Naive thymus-derived CD4-positive, alpha-beta T cell (primary cell): ENCODE measurements at regions not wholly inside any gene's neighbourhood (a gene's known extent, or its start where the extent isn't known, plus 50 kb on each side); places are given as distances from the start of the nearest gene placed in this dataset.

ENCODE experiments used
- ATAC-seq: fragments of 150-1000 bp; cut with Tn5 transposase; 2 replicates; pipeline ENCODE4 v1.10.0; 2021; ENCODE audit warnings: mild to moderate bottlenecking, moderate library complexity
- CTCF ChIA-PET: fragments of 350-600 bp; sonication (Branson Sonifier 250); formaldehyde crosslinking; loops from one replicate; lab custom pipeline; 2021; ENCODE audit warnings: antibody characterized with exemption; lab: Charles Lee
- POLR2A ChIA-PET: fragments of 350-600 bp; sonication (Branson Sonifier 250); formaldehyde crosslinking; loops from one replicate; lab custom pipeline; 2021; ENCODE audit warnings: antibody characterized with exemption, inconsistent platforms; lab: Charles Lee
- DNase-seq, 9 donors: peaks; one replicate each; pipeline versions ENCODE4 v3.0.0 to v3.0.0-alpha.2; 2020 to 2022; ENCODE audit warnings: mixed read lengths in 1 of 9
- H3K27ac ChIP-seq: one replicate; pipeline ENCODE4 v1.7.0; 2013; ENCODE audit warnings: mild to moderate bottlenecking, low read depth, low read length, moderate library complexity
- H3K27me3 ChIP-seq, 2 donors: one replicate each; pipeline ENCODE4 v1.7.0; 2013; ENCODE audit warnings: low read length in 2 of 2, mild to moderate bottlenecking in 2 of 2, moderate library complexity in 2 of 2; ENCODE audit not compliant: control insufficient read depth in 2 of 2, insufficient read depth in 2 of 2
- H3K36me3 ChIP-seq, 3 experiments: 1 replicate in 2 of 3; 2 replicates in 1 of 3; pipeline ENCODE4 v1.7.0; 2013; ENCODE audit warnings: low read length in 3 of 3, mild to moderate bottlenecking in 3 of 3, moderate library complexity in 1 of 3; ENCODE audit not compliant: insufficient read depth in 3 of 3, control insufficient read depth in 2 of 3
- H3K4me1 ChIP-seq, 2 donors: one replicate each; pipeline ENCODE4 v1.7.0; 2013; ENCODE audit warnings: low read length in 2 of 2, mild to moderate bottlenecking in 2 of 2, moderate library complexity in 1 of 2; ENCODE audit not compliant: control insufficient read depth in 2 of 2, insufficient read depth in 2 of 2
- H3K4me3 ChIP-seq: 2 replicates; pipeline ENCODE4 v1.7.0; 2013; ENCODE audit warnings: mild to moderate bottlenecking, low read length
- H3K9me3 ChIP-seq, 3 experiments: 1 replicate in 2 of 3; 2 replicates in 1 of 3; pipeline ENCODE4 v1.7.0; 2013; ENCODE audit warnings: low read length in 3 of 3; ENCODE audit not compliant: control insufficient read depth in 2 of 3
- H3K27ac Mint-ChIP-seq, 9 donors: one replicate each; pipeline ENCODE4 v1.8.0; 2020 to 2022; ENCODE audit warnings: mixed read lengths in 9 of 9, mild to moderate bottlenecking in 8 of 9, moderate library complexity in 5 of 9, inconsistent platforms in 2 of 9
- H3K27me3 Mint-ChIP-seq, 5 donors: one replicate each; pipeline ENCODE4 v1.8.0; 2021 to 2022; ENCODE audit warnings: mixed read lengths in 5 of 5, mild to moderate bottlenecking in 1 of 5
- H3K36me3 Mint-ChIP-seq, 5 donors: one replicate each; pipeline ENCODE4 v1.8.0; 2020 to 2022; ENCODE audit warnings: mixed read lengths in 5 of 5, mild to moderate bottlenecking in 3 of 5, inconsistent platforms in 1 of 5
- H3K4me1 Mint-ChIP-seq, 7 donors: one replicate each; pipeline ENCODE4 v1.8.0; 2020 to 2022; ENCODE audit warnings: mixed read lengths in 7 of 7, mild to moderate bottlenecking in 3 of 7, inconsistent platforms in 1 of 7
- H3K4me3 Mint-ChIP-seq, 10 donors: one replicate each; pipeline ENCODE4 v1.8.0; 2020 to 2022; ENCODE audit warnings: mild to moderate bottlenecking in 10 of 10, mixed read lengths in 10 of 10, moderate library complexity in 6 of 10, inconsistent platforms in 2 of 10
- H3K9me3 Mint-ChIP-seq, 11 donors: one replicate each; pipeline ENCODE4 v1.8.0; 2020 to 2022; ENCODE audit warnings: mixed read lengths in 11 of 11, mild to moderate bottlenecking in 4 of 11, inconsistent platforms in 1 of 11, moderate library complexity in 1 of 11
- intact Hi-C, 2 donors: fragments of 100-400 bp; cut with micrococcal nuclease; formaldehyde crosslinking; loops; one replicate each; pipeline ENCODE4 v1.15.1; 2023

DNA sequence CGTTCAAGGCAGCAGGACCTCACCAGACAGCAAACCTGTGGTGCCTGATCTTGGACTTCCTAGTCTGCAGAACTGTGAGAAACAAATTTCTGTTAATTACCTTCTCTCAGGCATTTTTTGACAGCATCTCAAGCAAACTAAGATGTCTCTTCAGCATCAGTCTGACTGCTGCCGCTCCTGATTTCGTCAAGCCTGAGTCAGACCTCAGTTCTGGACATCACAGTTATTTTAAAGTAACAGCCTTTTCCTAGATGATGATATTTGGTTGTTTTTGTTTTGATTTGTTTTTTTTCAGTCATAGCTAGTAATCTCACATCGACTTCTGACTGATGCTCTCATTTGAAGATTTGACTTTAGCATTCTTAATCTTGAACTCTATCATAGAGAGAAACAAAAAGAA, 71.9 kb downstream of the BLID start:
- H3K36me3 ChIP-seq = no peaks in the 10 kb centered on the region

GRCh38 chr11:122042981-122043380, 73.0 kb downstream of the BLID start:
- no peak for ATAC-seq
- Histone ChIP-seq H3K9me3 (no peaks in the 10 kb centered on the region), H3K4me1 (no peaks in the 10 kb centered on the region), H3K4me3 (no peak overlapping the region), H3K27ac (no peak overlapping the region), H3K36me3 (no peaks in the 10 kb centered on the region), H3K27me3 (no peaks in the 10 kb centered on the region)
- intact Hi-C loops = no loop called here
- ChIA-PET POLR2A (no interaction called here), CTCF (no interaction called here)
- H3K27me3 Mint-ChIP-seq = peaks cover 0 to 19% (median 11%) of the 10 kb centered on the region in 5 donors
- H3K4me3 Mint-ChIP-seq = no peak overlapping the region
- no peak for DNase-seq
- no peak overlapping the region for H3K27ac Mint-ChIP-seq
- no peaks in the 10 kb centered on the region for H3K4me1 Mint-ChIP-seq
- peaks cover 0 to 6% (median 0%) of the 10 kb centered on the region in 11 donors for H3K9me3 Mint-ChIP-seq
- H3K36me3 Mint-ChIP-seq = no peaks in the 10 kb centered on the region

More for the DNA sequence above, 71.9 kb downstream of the BLID start:
- no peak for ATAC-seq
- H3K27me3 ChIP-seq = no peaks in the 10 kb centered on the region
- ChIA-PET POLR2A (no interaction called here), CTCF (no interaction called here)
- Mint-ChIP-seq H3K27ac (no peak overlapping the region), H3K36me3 (no peaks in the 10 kb centered on the region), H3K27me3 (peaks cover 0 to 15% (median 10%) of the 10 kb centered on the region in 5 donors), H3K4me1 (no peaks in the 10 kb centered on the region), H3K9me3 (peaks cover 0 to 6% (median 0%) of the 10 kb centered on the region in 11 donors), H3K4me3 (no peak overlapping the region)
- no peaks in the 10 kb centered on the region for H3K9me3 ChIP-seq
- no peaks in the 10 kb centered on the region for H3K4me1 ChIP-seq
- no peak for DNase-seq
- intact Hi-C loops = no loop called here
- no peak overlapping the region for H3K27ac ChIP-seq
- no peak overlapping the region for H3K4me3 ChIP-seq

- no peak for ATAC-seq
- no peak overlapping the region for H3K27ac ChIP-seq
- H3K36me3 Mint-ChIP-seq = no peaks in the 10 kb centered on the region
- intact Hi-C loops = no loop called here
- H3K4me1 ChIP-seq = no peaks in the 10 kb centered on the region
- CTCF ChIA-PET = no interaction called here
- H3K9me3 Mint-ChIP-seq = peaks cover 0 to 2% (median 0%) of the 10 kb centered on the region in 11 donors
- H3K27me3 ChIP-seq = no peaks in the 10 kb centered on the region
- POLR2A ChIA-PET = no interaction called here
- no peak for DNase-seq
- no peaks in the 10 kb centered on the region for H3K36me3 ChIP-seq
- H3K9me3 ChIP-seq = no peaks in the 10 kb centered on the region
- no peak overlapping the region for H3K4me3 Mint-ChIP-seq
- peaks cover 0 to 24% (median 18%) of the 10 kb centered on the region in 5 donors for H3K27me3 Mint-ChIP-seq
- H3K4me1 Mint-ChIP-seq = no peaks in the 10 kb centered on the region
- H3K27ac Mint-ChIP-seq = no peak overlapping the region
- no peak overlapping the region for H3K4me3 ChIP-seq
These were observed 75.6 kb downstream of the BLID start for GRCh38 chr11:122040464-122040863.

DNA sequence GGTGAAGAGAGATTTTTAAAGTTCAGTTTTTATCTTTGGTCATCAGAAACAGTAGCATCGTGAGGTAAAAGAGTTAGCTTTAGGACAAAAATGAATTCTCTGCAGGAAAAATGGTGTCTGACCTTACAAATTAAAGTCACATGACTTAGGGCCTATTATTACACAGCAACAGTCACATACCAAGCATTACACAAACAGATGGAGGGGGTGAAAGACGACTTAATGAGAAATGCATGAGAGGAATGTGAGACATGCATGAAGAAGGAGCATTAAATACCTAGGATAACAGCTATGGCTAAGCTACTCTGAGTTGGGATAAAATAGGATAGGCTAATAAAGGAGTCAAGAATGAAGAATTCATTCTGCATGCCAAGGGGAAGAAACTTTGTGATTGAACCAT, 77.5 kb downstream of the BLID start:
- intact Hi-C loops = no loop called here
- H3K27ac Mint-ChIP-seq = no peak overlapping the region
- no peak overlapping the region for H3K4me3 Mint-ChIP-seq
- Histone ChIP-seq H3K36me3 (no peaks in the 10 kb centered on the region), H3K27ac (no peak overlapping the region), H3K4me3 (no peak overlapping the region), H3K27me3 (no peaks in the 10 kb centered on the region), H3K4me1 (no peaks in the 10 kb centered on the region), H3K9me3 (no peaks in the 10 kb centered on the region)
- H3K36me3 Mint-ChIP-seq = no peaks in the 10 kb centered on the region
- H3K9me3 Mint-ChIP-seq = peaks cover 0 to 3% (median 0%) of the 10 kb centered on the region in 11 donors
- H3K4me1 Mint-ChIP-seq = no peaks in the 10 kb centered on the region
- CTCF ChIA-PET = no interaction called here
- peaks cover 0 to 26% (median 18%) of the 10 kb centered on the region in 5 donors for H3K27me3 Mint-ChIP-seq
- POLR2A ChIA-PET = no interaction called here
- no peak for DNase-seq
- no peak for ATAC-seq

- DNase-seq (no peak), ATAC-seq (no peak)
- Mint-ChIP-seq H3K4me1 (no peaks in the 10 kb centered on the region), H3K4me3 (no peak overlapping the region), H3K27ac (no peak overlapping the region), H3K36me3 (no peaks in the 10 kb centered on the region), H3K27me3 (peaks cover 0 to 26% (median 18%) of the 10 kb centered on the region in 5 donors), H3K9me3 (peaks cover 0 to 4% (median 0%) of the 10 kb centered on the region in 11 donors)
- Histone ChIP-seq H3K27me3 (no peaks in the 10 kb centered on the region), H3K27ac (no peak overlapping the region), H3K9me3 (no peaks in the 10 kb centered on the region), H3K36me3 (no peaks in the 10 kb centered on the region), H3K4me3 (no peak overlapping the region), H3K4me1 (no peaks in the 10 kb centered on the region)
- POLR2A ChIA-PET = no interaction called here
- CTCF ChIA-PET = no interaction called here
- intact Hi-C loops = no loop called here
These were observed 78.1 kb downstream of the BLID start for GRCh38 chr11:122037911-122038310.

- Mint-ChIP-seq H3K27ac (no peak overlapping the region), H3K4me3 (no peak overlapping the region), H3K36me3 (no peaks in the 10 kb centered on the region), H3K9me3 (peaks cover 0 to 7% (median 0%) of the 10 kb centered on the region in 11 donors), H3K4me1 (no peaks in the 10 kb centered on the region), H3K27me3 (peaks cover 0 to 30% (median 18%) of the 10 kb centered on the region in 5 donors)
- ChIA-PET CTCF (no interaction called here), POLR2A (no interaction called here)
- Histone ChIP-seq H3K27me3 (no peaks in the 10 kb centered on the region), H3K9me3 (no peaks in the 10 kb centered on the region), H3K36me3 (no peaks in the 10 kb centered on the region), H3K4me1 (no peaks in the 10 kb centered on the region), H3K27ac (no peak overlapping the region), H3K4me3 (no peak overlapping the region)
- ATAC-seq (no peak), DNase-seq (no peak)
- intact Hi-C loops = no loop called here
These were observed 79.5 kb downstream of the BLID start for GRCh38 chr11:122036493-122036892.

GRCh38 chr11:122036018-122036417, 80.0 kb downstream of the BLID start:
- intact Hi-C loops = no loop called here
- H3K4me1 Mint-ChIP-seq = no peaks in the 10 kb centered on the region
- H3K27me3 Mint-ChIP-seq = peaks cover 0 to 30% (median 22%) of the 10 kb centered on the region in 5 donors
- H3K36me3 ChIP-seq = no peaks in the 10 kb centered on the region
- H3K27ac ChIP-seq = no peak overlapping the region
- H3K27me3 ChIP-seq = no peaks in the 10 kb centered on the region
- no peaks in the 10 kb centered on the region for H3K4me1 ChIP-seq
- H3K9me3 Mint-ChIP-seq = peaks cover 0 to 7% (median 0%) of the 10 kb centered on the region in 11 donors
- no peak overlapping the region for H3K27ac Mint-ChIP-seq
- H3K9me3 ChIP-seq = no peaks in the 10 kb centered on the region
- H3K4me3 ChIP-seq = no peak overlapping the region
- H3K4me3 Mint-ChIP-seq = no peak overlapping the region
- H3K36me3 Mint-ChIP-seq = no peaks in the 10 kb centered on the region
- no peak for DNase-seq
- ATAC-seq = no peak
- ChIA-PET POLR2A (no interaction called here), CTCF (no interaction called here)
